ENCODE measurements at regions not wholly inside any gene's neighbourhood (a gene's known extent, or its start where the extent isn't known, plus 50 kb on each side); places are given as distances from the start of the nearest gene placed in this dataset.

DNA sequence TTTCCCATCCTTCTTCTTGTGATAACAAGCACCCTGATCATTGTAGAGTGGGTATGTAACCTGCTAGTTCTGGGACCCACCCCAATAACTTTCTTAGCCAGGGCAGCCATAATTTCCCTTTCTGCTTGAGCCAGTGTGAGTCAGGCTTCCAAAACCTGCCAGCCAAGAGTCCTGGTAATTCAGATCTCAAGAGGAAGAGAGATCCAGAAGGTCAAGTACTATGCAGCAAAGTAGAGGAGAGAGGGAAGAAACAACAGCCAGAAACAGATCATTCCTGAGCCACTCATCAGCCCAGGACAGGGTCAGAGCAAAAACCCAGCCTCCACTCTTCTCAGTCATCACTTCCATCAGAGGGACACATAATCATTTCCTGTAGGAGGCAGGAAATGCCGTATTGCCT, 182.0 kb downstream of the DICER1 start:
- TF ChIP-seq CTCF (IDR thresholded peaks at IDR 0.05) (no peak), NFYB (CRISPR knock-in tag; conservative IDR thresholded peaks at IDR 0.05; ENCODE audit: low read depth) (no peak), ESRRA (CRISPR knock-in tag; IDR thresholded peaks at IDR 0.05; ENCODE audit: borderline replicate concordance) (no peak), USF2 (CRISPR knock-in tag; IDR thresholded peaks at IDR 0.05) (no peak), FOXP1 (CRISPR knock-in tag; IDR thresholded peaks at IDR 0.05; ENCODE audit: borderline replicate concordance) (no peak), EMX1 (CRISPR knock-in tag; IDR thresholded peaks at IDR 0.05) (no peak), ZBTB21 (CRISPR knock-in tag; IDR thresholded peaks at IDR 0.05; ENCODE audit: borderline replicate concordance) (no peak)
- TF ChIP-seq, protein P1, sequence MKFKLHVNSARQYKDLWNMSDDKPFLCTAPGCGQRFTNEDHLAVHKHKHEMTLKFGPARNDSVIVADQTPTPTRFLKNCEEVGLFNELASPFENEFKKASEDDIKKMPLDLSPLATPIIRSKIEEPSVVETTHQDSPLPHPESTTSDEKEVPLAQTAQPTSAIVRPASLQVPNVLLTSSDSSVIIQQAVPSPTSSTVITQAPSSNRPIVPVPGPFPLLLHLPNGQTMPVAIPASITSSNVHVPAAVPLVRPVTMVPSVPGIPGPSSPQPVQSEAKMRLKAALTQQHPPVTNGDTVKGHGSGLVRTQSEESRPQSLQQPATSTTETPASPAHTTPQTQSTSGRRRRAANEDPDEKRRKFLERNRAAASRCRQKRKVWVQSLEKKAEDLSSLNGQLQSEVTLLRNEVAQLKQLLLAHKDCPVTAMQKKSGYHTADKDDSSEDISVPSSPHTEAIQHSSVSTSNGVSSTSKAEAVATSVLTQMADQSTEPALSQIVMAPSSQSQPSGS (CRISPR knock-in tag; IDR thresholded peaks at IDR 0.05; ENCODE audit: borderline replicate concordance, low read depth), result no peak
- TF ChIP-seq, protein P2, sequence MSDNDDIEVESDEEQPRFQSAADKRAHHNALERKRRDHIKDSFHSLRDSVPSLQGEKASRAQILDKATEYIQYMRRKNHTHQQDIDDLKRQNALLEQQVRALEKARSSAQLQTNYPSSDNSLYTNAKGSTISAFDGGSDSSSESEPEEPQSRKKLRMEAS (CRISPR knock-in tag; IDR thresholded peaks at IDR 0.05), result no peak

Data from WTC11 (cell line).